MM.1S (cell line): ENCODE measurements at regions not wholly inside any gene's neighbourhood (a gene's known extent, or its start where the extent isn't known, plus 50 kb on each side); places are given as distances from the start of the nearest gene placed in this dataset.

ENCODE experiments used
- CTCF ChIP-seq: fragments of 300-600 bp; sonication (generic); IDR thresholded peaks from 2 replicates; pipeline ENCODE4 v1.5.1; 2016; ENCODE audit warnings: antibody characterized with exemption, low read length, mixed read lengths
- EZH2 ChIP-seq: fragments of 300-600 bp; sonication (generic); optimal IDR thresholded peaks from 2 replicates; pipeline ENCODE3; 2017; ENCODE audit warnings: low read depth, mild to moderate bottlenecking, antibody characterized with exemption, low read length, mixed read lengths
- EZH2phosphoT487 ChIP-seq: fragments of 300-600 bp; sonication (generic); IDR thresholded peaks from 2 replicates; pipeline ENCODE4 v1.6.1; 2018; ENCODE audit warnings: antibody characterized with exemption, low read length

DNA sequence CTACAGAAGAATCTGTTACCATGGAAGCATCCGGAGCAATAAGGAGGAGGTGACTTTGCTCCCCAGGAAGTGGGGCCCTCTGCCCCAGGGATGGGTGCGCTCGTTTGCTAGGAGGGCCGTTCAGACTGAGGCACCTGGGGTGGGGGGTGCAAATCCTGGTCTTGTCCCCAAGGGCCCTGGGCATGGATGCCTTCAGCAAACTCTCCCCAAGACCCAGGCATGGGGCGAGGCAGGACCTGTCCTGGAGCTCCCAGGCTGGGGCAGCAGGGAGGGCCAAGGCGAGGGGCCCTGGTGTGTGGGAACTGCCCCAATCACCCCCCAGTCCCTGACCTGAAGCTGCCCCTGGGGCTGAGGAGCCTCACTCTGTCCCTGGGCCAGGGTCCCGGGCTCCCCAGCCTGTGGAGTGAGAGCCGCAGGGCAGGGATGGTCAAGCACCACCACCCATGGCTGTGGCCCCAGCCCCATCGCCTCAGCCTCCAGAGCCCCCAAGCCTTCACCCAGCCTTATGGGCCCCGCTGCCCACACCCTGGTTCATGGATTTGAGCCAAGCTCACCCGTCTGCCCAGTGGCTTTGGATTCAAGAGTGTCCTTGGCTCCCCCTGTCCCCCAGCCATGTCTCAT lies 240.6 kb upstream of the SGCG start:
- TF ChIP-seq CTCF (no peak), EZH2 (no peak), EZH2phosphoT487 (no peak)
